Muscle layer of colon (tissue), 2 donors: ENCODE measurements at regions not wholly inside any gene's neighbourhood (a gene's known extent, or its start where the extent isn't known, plus 50 kb on each side); places are given as distances from the start of the nearest gene placed in this dataset.

ENCODE experiments used
- H3K27ac ChIP-seq: one replicate; pipeline ENCODE4 v1.7.0; 2013; ENCODE audit warnings: low read depth, mild to moderate bottlenecking, low read length, moderate library complexity
- H3K27me3 ChIP-seq, 2 donors: one replicate each; pipeline ENCODE4 v1.7.0; 2013; ENCODE audit warnings: low read length in 2 of 2, mild to moderate bottlenecking in 2 of 2; ENCODE audit not compliant: insufficient read depth in 2 of 2, control insufficient read depth in 1 of 2
- H3K36me3 ChIP-seq: one replicate; pipeline ENCODE4 v1.7.0; 2013; ENCODE audit warnings: mild to moderate bottlenecking, low read length; ENCODE audit not compliant: insufficient read depth
- H3K4me1 ChIP-seq: one replicate; pipeline ENCODE4 v1.7.0; 2013; ENCODE audit warnings: mild to moderate bottlenecking, low read length; ENCODE audit not compliant: insufficient read depth
- H3K4me3 ChIP-seq, 2 donors: one replicate each; pipeline ENCODE4 v1.7.0; 2013; ENCODE audit warnings: low read length in 2 of 2, low read depth in 1 of 2, mild to moderate bottlenecking in 1 of 2, moderate library complexity in 1 of 2
- H3K9ac ChIP-seq: one replicate; pipeline ENCODE4 v1.7.0; 2013; ENCODE audit warnings: low read length
- H3K9me3 ChIP-seq: one replicate; pipeline ENCODE4 v1.7.0; 2013; ENCODE audit warnings: mild to moderate bottlenecking, low read length
- donor health status: abdominal sarcoma.
- donor health status: Adenocarcinoma of cecum.

DNA sequence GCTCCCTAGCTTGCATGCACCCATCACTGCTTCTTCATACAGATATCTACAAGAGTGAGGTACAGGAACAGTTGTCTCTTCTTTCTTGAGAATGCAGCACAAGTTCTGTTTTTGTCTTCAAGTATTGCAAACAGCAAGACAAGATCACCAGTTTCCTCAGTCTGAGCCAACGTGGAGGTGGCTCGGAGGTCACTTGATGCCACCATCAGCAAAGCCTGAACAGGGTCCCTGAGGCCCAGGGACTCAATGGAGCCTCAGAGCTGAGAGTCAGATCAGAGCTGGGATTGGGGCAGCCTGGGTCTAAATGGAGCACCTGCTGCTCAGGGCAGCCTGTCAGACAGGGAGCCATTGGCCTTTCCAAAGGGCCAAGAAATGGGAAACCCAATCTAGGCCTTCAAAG, 290.7 kb upstream of the ID2 start:
- Histone ChIP-seq H3K27me3 (no peaks in the 10 kb centered on the region), H3K4me3 (no peak overlapping the region), H3K36me3 (no peaks in the 10 kb centered on the region), H3K9ac (no peak overlapping the region), H3K4me1 (no peaks in the 10 kb centered on the region), H3K9me3 (no peaks in the 10 kb centered on the region), H3K27ac (no peak overlapping the region)

DNA sequence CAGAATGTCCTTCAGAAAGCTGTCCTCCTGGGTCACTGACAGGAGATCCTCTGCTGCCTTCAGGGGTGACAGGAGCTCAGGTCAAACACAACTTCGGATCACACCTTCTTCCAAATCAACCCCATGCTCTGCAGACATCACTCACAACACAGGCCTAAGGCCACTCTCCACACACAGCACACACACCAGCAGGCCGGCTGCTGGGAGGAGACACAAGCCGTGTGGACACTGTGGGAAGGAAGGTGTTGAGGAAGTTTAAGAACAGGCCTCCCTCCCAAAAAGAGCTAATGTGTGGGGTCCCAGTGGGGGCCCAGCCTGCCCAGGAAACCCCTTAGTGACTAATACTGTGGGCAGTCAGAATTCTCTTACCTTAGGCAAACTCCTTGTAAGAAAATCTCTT, 290.3 kb upstream of the ID2 start:
- Histone ChIP-seq H3K9ac (no peak overlapping the region), H3K9me3 (no peaks in the 10 kb centered on the region), H3K36me3 (no peaks in the 10 kb centered on the region), H3K4me3 (no peak overlapping the region), H3K27me3 (no peaks in the 10 kb centered on the region), H3K27ac (no peak overlapping the region), H3K4me1 (no peaks in the 10 kb centered on the region)

DNA sequence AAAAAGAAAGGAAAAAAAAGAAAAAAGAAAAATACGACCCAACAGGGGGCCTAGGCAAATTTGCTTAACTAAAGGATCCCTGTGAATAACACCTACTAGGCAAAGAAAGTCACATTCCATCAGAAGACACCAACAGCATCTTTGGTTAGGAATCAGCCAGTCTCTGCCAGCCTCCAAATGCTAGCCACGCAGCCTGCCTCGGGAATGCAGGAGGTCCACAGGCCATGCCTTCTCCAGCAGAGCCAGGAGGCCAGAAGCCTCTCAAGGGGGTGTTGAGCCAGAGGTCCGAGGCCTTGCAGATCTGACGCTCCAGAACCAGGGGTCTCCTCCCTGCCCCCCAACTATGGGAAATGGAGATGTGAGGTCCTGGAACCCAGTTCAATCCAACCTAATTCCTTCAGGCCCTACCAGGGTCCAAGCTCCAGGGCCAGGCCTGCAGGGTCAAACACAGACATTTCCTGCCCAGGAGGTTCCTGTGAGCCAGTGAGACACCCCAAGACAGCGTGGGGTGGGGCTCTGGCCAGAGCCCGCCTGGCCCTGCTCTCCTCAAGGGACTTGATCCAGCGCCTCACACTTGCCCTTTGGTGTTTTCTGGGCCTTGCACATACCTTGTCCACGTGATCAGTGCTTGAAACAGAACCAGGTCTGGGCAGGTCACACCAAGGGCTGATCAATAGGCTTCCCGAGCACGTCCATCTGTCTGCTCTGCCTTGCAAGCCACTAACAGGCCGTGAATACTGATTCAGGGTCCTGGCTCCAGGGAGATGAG, 289.6 kb upstream of the ID2 start:
- Histone ChIP-seq H3K4me1 (no peaks in the 10 kb centered on the region), H3K4me3 (no peak overlapping the region), H3K36me3 (no peaks in the 10 kb centered on the region), H3K27me3 (no peaks in the 10 kb centered on the region), H3K9ac (no peak overlapping the region), H3K27ac (no peak overlapping the region), H3K9me3 (no peaks in the 10 kb centered on the region)

DNA sequence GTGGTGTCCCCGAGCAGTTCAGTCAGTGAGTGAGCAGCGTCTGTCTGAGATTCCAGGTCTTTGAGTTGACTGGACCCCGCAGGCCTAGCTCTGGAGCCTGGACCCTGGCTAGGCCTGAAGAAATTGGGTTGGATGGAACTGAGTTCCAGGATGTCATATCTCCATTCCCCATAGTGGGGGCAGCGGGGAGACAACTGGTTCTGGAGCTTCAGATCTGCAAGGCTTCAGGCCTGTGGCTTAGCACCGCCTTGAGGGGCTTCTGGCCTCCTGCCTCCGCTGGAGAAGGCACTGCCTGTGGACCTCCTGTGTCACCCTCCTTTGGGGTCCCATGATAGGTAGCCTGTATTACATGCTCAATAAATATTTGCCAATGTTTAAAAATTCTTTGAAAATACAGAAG, 288.4 kb upstream of the ID2 start:
- H3K36me3 ChIP-seq: no peaks in the 10 kb centered on the region
- no peak overlapping the region for H3K4me3 ChIP-seq
- no peaks in the 10 kb centered on the region for H3K27me3 ChIP-seq

DNA sequence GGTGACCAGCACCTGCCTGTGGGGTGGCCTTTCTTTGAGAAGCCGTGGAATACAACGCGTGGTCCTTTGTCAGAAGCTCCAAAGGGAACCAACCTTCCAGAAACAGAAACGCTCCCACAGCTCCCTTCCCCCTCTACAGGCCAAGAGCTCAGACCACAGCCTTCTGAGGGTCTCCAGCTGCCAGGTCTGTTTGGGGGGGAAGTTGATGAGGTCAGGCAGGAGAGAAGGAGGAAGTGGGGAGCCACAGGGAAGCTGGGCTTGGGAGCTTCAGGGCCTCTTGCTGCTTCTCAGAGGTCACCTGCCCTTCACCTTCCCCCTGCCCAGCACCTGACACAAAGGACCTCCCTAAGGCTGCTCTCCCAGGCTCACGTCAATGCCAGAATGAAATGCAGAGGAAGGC, 287.7 kb upstream of the ID2 start:
- Histone ChIP-seq H3K27ac (no peak overlapping the region), H3K9ac (no peak overlapping the region), H3K9me3 (no peaks in the 10 kb centered on the region), H3K27me3 (no peaks in the 10 kb centered on the region), H3K4me1 (no peaks in the 10 kb centered on the region), H3K36me3 (no peaks in the 10 kb centered on the region), H3K4me3 (no peak overlapping the region)

More for the DNA sequence above, 288.4 kb upstream of the ID2 start:
- Histone ChIP-seq H3K4me1 (no peaks in the 10 kb centered on the region), H3K9me3 (no peaks in the 10 kb centered on the region), H3K9ac (no peak overlapping the region), H3K27ac (no peak overlapping the region)

DNA sequence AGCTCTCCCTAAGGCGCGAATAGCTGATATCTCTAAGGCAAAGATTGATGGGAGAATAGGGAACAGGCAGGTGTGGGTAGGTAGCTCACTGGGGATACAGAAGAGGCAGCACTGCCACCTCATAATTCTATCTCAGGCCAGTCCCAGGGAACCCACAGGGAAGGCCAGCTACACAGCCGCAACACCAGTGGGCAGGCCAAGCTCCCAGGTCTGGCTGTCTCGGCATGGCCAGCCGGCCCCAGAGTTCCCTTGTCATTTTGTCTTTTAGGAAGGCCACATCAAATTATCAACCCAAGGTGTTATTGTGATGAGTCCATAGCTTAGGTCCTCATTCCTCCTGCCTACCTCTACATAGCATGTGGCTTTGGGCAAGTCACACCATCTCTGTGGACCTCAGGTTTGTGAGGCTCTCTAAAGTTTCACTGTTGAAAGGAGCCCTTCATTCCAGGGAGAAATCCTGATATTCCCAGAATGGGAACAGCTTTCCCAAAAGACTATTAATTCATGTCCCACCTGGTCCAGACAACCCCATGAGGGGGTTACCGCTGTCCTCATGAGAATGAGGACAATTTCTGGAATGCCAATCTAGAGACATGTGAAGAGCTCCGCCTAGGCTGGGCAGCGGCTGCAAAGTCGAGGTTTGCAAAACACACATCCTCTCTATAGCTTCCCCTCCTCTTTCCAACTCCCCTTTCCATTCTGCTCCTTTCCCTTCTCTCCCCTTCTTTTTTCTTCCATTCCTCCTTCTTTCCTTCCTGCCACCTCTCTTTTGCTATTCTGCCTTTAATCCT, 287.1 kb upstream of the ID2 start:
- H3K27me3 ChIP-seq: no peaks in the 10 kb centered on the region
- H3K9ac ChIP-seq: no peak overlapping the region
- H3K36me3 ChIP-seq: no peaks in the 10 kb centered on the region
- no peak overlapping the region for H3K4me3 ChIP-seq
- H3K4me1 ChIP-seq: no peaks in the 10 kb centered on the region
- no peak overlapping the region for H3K27ac ChIP-seq
- no peaks in the 10 kb centered on the region for H3K9me3 ChIP-seq

DNA sequence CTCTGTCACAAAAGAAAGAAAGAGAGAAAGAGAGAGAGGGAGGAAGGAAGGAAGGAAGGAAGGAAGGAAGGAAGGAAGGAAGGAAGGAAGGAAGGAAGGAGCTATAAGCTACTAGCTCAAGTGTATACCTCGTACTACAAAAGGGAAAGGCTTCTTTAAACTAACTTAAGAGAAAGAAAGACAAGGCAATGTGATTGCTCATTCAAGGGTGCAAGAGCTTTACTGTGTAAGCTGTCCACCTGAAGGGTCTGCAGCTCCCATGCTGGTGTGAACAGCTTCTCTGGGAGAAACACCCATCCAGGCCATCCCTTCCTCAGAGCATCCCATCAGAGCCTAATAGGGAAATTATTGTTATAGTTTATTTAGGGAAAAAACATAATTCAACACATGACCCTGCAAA, 286.1 kb upstream of the ID2 start:
- no peak overlapping the region for H3K4me3 ChIP-seq
- H3K27ac ChIP-seq: no peak overlapping the region
- no peak overlapping the region for H3K9ac ChIP-seq
- H3K9me3 ChIP-seq: no peaks in the 10 kb centered on the region
- H3K4me1 ChIP-seq: no peaks in the 10 kb centered on the region
- no peaks in the 10 kb centered on the region for H3K27me3 ChIP-seq
- H3K36me3 ChIP-seq: no peaks in the 10 kb centered on the region

DNA sequence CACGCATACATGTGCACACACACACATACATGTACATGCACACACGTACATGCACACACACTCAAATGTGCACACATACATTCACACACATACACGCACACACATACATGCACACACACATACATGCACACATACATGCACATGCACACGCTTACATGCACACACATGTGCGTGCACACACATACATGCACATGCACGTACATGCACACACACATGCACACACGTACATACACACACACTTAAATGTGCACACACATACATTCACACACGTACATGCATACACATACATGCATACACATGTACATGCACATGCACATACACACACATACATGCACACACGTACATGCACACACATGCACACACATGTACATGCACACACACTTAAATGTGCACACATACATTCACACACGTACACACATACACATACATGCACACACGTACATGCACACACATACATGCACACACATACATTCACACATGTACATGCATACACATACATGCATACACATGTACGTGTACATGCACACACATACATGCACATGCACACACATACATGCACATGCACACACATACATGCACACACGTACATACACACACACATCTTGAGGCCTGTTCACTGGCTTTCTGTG, 283.7 kb upstream of the ID2 start:
- Histone ChIP-seq H3K36me3 (no peaks in the 10 kb centered on the region), H3K4me1 (no peaks in the 10 kb centered on the region), H3K27me3 (no peaks in the 10 kb centered on the region), H3K9ac (no peak overlapping the region), H3K4me3 (no peak overlapping the region), H3K9me3 (no peaks in the 10 kb centered on the region), H3K27ac (no peak overlapping the region)

DNA sequence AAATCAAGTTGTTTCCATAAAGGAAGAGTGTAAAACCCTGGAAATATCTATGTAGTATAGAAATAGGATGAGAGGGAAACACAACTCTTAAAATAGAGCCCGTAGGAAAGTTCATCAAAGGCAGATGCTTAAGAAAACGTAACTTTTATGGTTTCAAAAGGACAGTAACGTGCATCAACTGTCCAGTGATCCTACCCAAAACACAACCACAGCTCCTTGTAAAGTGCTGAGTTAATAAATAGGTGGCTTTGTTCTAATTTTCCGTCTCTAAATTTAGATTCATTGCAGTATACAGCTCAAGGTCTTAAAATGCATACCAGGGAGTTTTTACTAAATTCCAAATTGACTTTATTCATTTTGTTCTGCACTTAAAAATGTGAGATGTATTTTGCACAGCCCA, 282.1 kb upstream of the ID2 start:
- no peaks in the 10 kb centered on the region for H3K36me3 ChIP-seq
- H3K27ac ChIP-seq: no peak overlapping the region
- H3K9me3 ChIP-seq: no peaks in the 10 kb centered on the region
- H3K9ac ChIP-seq: no peak overlapping the region
- no peaks in the 10 kb centered on the region for H3K4me1 ChIP-seq
- no peak overlapping the region for H3K4me3 ChIP-seq
- no peaks in the 10 kb centered on the region for H3K27me3 ChIP-seq

DNA sequence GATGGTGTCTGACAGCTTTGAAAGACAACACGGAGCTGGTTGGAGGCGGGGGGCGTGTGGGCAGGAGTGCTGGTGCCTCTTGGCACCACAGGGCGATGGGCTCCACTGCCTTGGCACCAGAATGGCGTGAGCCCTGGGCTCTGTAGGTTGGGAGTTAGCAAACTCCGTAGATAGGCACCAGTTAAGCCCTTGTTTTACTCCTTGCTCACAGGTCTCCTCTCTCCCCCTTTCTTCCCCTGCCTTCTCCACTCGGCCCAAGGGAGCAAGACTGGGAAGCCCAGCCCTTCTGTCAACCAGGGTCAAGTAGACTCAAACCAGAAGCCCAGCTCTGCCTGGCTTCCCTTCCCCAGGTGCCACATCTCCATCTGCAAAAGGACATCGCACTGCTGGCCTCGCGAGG, 281.7 kb upstream of the ID2 start:
- Histone ChIP-seq H3K36me3 (no peaks in the 10 kb centered on the region), H3K27me3 (no peaks in the 10 kb centered on the region), H3K9me3 (no peaks in the 10 kb centered on the region), H3K27ac (no peak overlapping the region), H3K4me3 (no peak overlapping the region), H3K4me1 (no peaks in the 10 kb centered on the region), H3K9ac (no peak overlapping the region)

DNA sequence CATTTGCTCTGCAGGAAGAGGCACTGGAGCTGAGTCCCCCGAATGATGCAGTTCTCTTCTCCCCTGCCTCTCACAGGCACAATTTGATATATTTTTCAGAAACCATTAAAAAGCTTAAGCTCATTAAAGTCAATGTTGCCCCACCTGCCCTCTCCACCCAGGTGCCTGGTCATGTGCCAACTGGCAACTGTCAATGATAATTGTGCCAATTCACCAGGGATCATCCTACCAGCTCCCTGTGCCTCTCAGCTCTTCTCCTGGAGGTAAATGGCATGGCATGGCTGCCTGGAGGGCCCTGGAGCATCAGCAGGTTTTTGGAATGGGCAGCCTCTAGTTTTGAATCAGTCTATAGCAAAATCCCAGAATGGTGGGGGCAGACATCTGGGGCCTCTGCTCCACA, 279.6 kb upstream of the ID2 start:
- H3K9me3 ChIP-seq: no peaks in the 10 kb centered on the region
- H3K4me1 ChIP-seq: no peaks in the 10 kb centered on the region
- H3K27me3 ChIP-seq: no peaks in the 10 kb centered on the region
- no peaks in the 10 kb centered on the region for H3K36me3 ChIP-seq
- H3K9ac ChIP-seq: no peak overlapping the region
- no peak overlapping the region for H3K4me3 ChIP-seq
- H3K27ac ChIP-seq: no peak overlapping the region
